ENCODE measurements at regions not wholly inside any gene's neighbourhood (a gene's known extent, or its start where the extent isn't known, plus 50 kb on each side); places are given as distances from the start of the nearest gene placed in this dataset.

DNA sequence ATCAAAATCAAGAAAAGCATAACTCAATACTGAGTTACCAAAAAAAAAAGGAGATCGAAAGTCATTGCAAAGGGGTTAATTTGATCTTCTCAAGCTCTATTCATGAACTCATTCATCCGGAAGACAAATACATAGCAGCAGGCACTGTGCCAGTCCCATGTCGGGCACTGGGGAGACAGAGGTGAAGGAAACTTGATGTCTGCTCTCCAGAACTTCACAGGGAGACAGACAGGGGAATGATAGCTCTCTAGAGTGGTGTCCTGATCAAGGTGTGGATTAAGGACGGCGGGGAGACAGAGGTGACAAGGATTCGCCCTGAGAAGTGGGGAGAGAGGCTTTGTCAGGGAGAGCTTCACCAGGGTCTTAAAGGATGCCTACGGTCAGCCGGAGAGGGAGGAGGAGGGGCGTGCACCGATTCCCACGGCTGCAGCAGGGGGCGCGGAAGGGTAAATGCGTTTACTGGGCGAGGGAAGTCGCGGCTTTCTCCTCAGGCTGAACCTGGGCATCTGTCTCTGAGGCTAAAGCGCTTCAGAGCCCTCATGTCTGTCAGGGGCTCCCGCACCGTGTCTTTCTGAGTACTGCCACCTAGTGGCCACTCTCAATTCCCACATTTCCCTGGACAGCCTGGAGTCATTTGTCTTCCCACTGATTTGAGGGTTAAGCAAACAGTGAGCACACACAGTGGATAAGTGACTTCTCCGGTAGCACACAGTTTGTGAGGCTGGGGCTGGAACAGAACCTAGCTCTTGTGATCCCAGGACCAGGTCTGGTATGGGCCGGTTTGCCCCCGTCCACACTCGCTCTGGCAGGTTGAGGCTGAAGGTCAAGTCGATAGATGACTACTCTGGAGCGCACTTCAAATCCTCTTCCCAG lies 152.8 kb downstream of the TENT5C start (continued):
- TF ChIP-seq, protein P1, sequence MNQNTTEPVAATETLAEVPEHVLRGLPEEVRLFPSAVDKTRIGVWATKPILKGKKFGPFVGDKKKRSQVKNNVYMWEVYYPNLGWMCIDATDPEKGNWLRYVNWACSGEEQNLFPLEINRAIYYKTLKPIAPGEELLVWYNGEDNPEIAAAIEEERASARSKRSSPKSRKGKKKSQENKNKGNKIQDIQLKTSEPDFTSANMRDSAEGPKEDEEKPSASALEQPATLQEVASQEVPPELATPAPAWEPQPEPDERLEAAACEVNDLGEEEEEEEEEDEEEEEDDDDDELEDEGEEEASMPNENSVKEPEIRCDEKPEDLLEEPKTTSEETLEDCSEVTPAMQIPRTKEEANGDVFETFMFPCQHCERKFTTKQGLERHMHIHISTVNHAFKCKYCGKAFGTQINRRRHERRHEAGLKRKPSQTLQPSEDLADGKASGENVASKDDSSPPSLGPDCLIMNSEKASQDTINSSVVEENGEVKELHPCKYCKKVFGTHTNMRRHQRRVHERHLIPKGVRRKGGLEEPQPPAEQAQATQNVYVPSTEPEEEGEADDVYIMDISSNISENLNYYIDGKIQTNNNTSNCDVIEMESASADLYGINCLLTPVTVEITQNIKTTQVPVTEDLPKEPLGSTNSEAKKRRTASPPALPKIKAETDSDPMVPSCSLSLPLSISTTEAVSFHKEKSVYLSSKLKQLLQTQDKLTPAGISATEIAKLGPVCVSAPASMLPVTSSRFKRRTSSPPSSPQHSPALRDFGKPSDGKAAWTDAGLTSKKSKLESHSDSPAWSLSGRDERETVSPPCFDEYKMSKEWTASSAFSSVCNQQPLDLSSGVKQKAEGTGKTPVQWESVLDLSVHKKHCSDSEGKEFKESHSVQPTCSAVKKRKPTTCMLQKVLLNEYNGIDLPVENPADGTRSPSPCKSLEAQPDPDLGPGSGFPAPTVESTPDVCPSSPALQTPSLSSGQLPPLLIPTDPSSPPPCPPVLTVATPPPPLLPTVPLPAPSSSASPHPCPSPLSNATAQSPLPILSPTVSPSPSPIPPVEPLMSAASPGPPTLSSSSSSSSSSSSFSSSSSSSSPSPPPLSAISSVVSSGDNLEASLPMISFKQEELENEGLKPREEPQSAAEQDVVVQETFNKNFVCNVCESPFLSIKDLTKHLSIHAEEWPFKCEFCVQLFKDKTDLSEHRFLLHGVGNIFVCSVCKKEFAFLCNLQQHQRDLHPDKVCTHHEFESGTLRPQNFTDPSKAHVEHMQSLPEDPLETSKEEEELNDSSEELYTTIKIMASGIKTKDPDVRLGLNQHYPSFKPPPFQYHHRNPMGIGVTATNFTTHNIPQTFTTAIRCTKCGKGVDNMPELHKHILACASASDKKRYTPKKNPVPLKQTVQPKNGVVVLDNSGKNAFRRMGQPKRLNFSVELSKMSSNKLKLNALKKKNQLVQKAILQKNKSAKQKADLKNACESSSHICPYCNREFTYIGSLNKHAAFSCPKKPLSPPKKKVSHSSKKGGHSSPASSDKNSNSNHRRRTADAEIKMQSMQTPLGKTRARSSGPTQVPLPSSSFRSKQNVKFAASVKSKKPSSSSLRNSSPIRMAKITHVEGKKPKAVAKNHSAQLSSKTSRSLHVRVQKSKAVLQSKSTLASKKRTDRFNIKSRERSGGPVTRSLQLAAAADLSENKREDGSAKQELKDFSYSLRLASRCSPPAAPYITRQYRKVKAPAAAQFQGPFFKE (tag by site-specific recombination; IDR thresholded peaks at IDR 0.05; ENCODE audit: borderline replicate concordance) = no peak
- TF ChIP-seq YY1 (tag by site-specific recombination; IDR thresholded peaks at IDR 0.05) (0 out of 2 replicates have a peak, but pooled peaks have one; percentile 18), ZNF791 (tag by site-specific recombination; IDR thresholded peaks at IDR 0.05) (no peak), EGR2 (tag by site-specific recombination; IDR thresholded peaks at IDR 0.05; ENCODE audit: low read depth) (peak; percentile 32; the same call in 1 of the 2 replicates), ZNF449 (tag by site-specific recombination; IDR thresholded peaks at IDR 0.05) (no peak), ZNF202 (tag by site-specific recombination; IDR thresholded peaks at IDR 0.05; ENCODE audit: borderline replicate concordance) (no peak), ZNF341 (tag by site-specific recombination; IDR thresholded peaks at IDR 0.05; ENCODE audit: low read depth) (peak; percentile 29; the same call in 1 of the 2 replicates)
- TF ChIP-seq, protein P2, sequence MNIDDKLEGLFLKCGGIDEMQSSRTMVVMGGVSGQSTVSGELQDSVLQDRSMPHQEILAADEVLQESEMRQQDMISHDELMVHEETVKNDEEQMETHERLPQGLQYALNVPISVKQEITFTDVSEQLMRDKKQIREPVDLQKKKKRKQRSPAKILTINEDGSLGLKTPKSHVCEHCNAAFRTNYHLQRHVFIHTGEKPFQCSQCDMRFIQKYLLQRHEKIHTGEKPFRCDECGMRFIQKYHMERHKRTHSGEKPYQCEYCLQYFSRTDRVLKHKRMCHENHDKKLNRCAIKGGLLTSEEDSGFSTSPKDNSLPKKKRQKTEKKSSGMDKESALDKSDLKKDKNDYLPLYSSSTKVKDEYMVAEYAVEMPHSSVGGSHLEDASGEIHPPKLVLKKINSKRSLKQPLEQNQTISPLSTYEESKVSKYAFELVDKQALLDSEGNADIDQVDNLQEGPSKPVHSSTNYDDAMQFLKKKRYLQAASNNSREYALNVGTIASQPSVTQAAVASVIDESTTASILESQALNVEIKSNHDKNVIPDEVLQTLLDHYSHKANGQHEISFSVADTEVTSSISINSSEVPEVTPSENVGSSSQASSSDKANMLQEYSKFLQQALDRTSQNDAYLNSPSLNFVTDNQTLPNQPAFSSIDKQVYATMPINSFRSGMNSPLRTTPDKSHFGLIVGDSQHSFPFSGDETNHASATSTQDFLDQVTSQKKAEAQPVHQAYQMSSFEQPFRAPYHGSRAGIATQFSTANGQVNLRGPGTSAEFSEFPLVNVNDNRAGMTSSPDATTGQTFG (tag by site-specific recombination; IDR thresholded peaks at IDR 0.05; ENCODE audit: borderline replicate concordance) = no peak

- ChIA-PET CTCF (interaction anchor here (0.6 to 9.3 kb wide), 22 partner anchors 13 to 1503 kb away, joined by 3 to 154 read pairs (median 4); no protein-coding TSS in a partner anchor), POLR2A (interaction anchor here (0.6 kb wide), 2 partner anchors 29 to 363 kb away, joined by 3 to 6 read pairs; no protein-coding TSS in a partner anchor)
- Histone ChIP-seq H3K4me3 (ENCODE audit: low read depth, low read length) (no peak overlapping the region), H3K9me3 (ENCODE audit: control insufficient read depth, insufficient read depth, low read depth, low read length) (no peaks in the 10 kb centered on the region), H3K27ac (ENCODE audit: extremely low read depth, low read depth, low read length) (no peak overlapping the region), H3K36me3 (ENCODE audit: control insufficient read depth in 2 of 2, insufficient read depth in 1 of 2, low read length in 2 of 2) (no peaks in the 10 kb centered on the region), H3K4me1 (ENCODE audit: control insufficient read depth, insufficient read depth, low read length) (peaks cover 4% of the 10 kb centered on the region)
- TF ChIP-seq TSHZ1 (tag by site-specific recombination; IDR thresholded peaks at IDR 0.05; ENCODE audit: borderline replicate concordance) (no peak), ZNF530 (tag by site-specific recombination; IDR thresholded peaks at IDR 0.05; ENCODE audit: low read depth) (no peak), ZNF664 (tag by site-specific recombination; IDR thresholded peaks at IDR 0.05) (no peak), MYNN (tag by site-specific recombination; IDR thresholded peaks at IDR 0.05; ENCODE audit: borderline replicate concordance) (no peak), ZNF701 (tag by site-specific recombination; IDR thresholded peaks at IDR 0.05) (no peak), PRDM1 (tag by site-specific recombination; IDR thresholded peaks at IDR 0.05) (no peak)
- TF ChIP-seq, protein P3, sequence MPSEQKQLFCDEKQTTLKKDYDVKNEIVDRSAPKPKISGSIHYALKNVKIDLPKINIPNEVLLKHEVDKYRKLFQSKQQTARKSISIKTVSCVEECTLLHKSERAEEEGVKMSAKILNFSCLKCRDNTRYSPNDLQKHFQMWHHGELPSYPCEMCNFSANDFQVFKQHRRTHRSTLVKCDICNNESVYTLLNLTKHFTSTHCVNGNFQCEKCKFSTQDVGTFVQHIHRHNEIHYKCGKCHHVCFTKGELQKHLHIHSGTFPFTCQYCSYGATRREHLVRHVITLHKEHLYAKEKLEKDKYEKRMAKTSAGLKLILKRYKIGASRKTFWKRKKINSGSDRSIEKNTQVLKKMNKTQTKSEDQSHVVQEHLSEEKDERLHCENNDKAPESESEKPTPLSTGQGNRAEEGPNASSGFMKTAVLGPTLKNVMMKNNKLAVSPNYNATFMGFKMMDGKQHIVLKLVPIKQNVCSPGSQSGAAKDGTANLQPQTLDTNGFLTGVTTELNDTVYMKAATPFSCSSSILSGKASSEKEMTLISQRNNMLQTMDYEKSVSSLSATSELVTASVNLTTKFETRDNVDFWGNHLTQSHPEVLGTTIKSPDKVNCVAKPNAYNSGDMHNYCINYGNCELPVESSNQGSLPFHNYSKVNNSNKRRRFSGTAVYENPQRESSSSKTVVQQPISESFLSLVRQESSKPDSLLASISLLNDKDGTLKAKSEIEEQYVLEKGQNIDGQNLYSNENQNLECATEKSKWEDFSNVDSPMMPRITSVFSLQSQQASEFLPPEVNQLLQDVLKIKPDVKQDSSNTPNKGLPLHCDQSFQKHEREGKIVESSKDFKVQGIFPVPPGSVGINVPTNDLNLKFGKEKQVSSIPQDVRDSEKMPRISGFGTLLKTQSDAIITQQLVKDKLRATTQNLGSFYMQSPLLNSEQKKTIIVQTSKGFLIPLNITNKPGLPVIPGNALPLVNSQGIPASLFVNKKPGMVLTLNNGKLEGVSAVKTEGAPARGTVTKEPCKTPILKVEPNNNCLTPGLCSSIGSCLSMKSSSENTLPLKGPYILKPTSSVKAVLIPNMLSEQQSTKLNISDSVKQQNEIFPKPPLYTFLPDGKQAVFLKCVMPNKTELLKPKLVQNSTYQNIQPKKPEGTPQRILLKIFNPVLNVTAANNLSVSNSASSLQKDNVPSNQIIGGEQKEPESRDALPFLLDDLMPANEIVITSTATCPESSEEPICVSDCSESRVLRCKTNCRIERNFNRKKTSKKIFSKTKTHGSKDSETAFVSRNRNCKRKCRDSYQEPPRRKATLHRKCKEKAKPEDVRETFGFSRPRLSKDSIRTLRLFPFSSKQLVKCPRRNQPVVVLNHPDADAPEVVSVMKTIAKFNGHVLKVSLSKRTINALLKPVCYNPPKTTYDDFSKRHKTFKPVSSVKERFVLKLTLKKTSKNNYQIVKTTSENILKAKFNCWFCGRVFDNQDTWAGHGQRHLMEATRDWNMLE (tag by site-specific recombination; conservative IDR thresholded peaks at IDR 0.05; ENCODE audit: low read depth) = no peak
Measured at GRCh38 chr1:117759535-117759934, 153.7 kb downstream of the TENT5C start.

Data from HEK293 (cell line).